RWPE2 (cell line): ENCODE measurements at regions not wholly inside any gene's neighbourhood (a gene's known extent, or its start where the extent isn't known, plus 50 kb on each side); places are given as distances from the start of the nearest gene placed in this dataset.

Experiments used
- ATAC-seq: fragments of 200-7000 bp; cut with Tn5 transposase; 3 replicates; pipeline ENCODE4 v1.9.1; 2021; ENCODE audit warnings: low read depth
- DNase-seq: peaks from one replicate; pipeline ENCODE4 v3.0.0-alpha.2; 2020; ENCODE audit warnings: low spot score
- H3K27ac ChIP-seq: fragments of 450-650 bp; 2 replicates; pipeline ENCODE4 v1.5.1; 2017; ENCODE audit warnings: mild to moderate bottlenecking; ENCODE audit not compliant: poor library complexity, severe bottlenecking
- H3K27me3 ChIP-seq: fragments of 250-450 bp; sonication (Bioruptor Pico); 2 replicates; pipeline ENCODE4 v1.5.1; 2021; ENCODE audit warnings: mild to moderate bottlenecking, moderate library complexity; ENCODE audit not compliant: insufficient read depth, poor library complexity, severe bottlenecking
- H3K36me3 ChIP-seq: fragments of 250-450 bp; sonication (Bioruptor Pico); 2 replicates; pipeline ENCODE4 v1.5.1; 2020; ENCODE audit warnings: low read depth, mild to moderate bottlenecking, moderate library complexity
- H3K4me1 ChIP-seq: fragments of 250-450 bp; sonication (Bioruptor Pico); 2 replicates; pipeline ENCODE4 v1.5.1; 2021; ENCODE audit warnings: mild to moderate bottlenecking, moderate library complexity; ENCODE audit not compliant: insufficient read depth, poor library complexity, severe bottlenecking
- H3K4me3 ChIP-seq: fragments of 250-450 bp; sonication (Bioruptor Pico); 2 replicates; pipeline ENCODE4 v1.5.1; 2021; ENCODE audit warnings: mild to moderate bottlenecking, moderate library complexity; ENCODE audit not compliant: severe bottlenecking
- H3K9me3 ChIP-seq: fragments of 250-450 bp; sonication (Bioruptor Pico); 2 replicates; pipeline ENCODE4 v1.5.1; 2021; ENCODE audit warnings: mild to moderate bottlenecking, moderate library complexity; ENCODE audit not compliant: severe bottlenecking
- CTCF ChIP-seq: fragments of 450-650 bp; IDR thresholded peaks from one replicate; pipeline ENCODE4 v1.5.1; 2017; ENCODE audit warnings: mild to moderate bottlenecking, moderate library complexity; ENCODE audit not compliant: poor library complexity, severe bottlenecking

GRCh38 chr18:59818769-59819168 lies 81.0 kb upstream of the PMAIP1 start:
- H3K4me3 ChIP-seq = no peak overlapping the region
- H3K36me3 ChIP-seq = no peaks in the 10 kb centered on the region
- H3K4me1 ChIP-seq = no peaks in the 10 kb centered on the region
- no peak for ATAC-seq
- H3K27ac ChIP-seq = no peak overlapping the region
- no peaks in the 10 kb centered on the region for H3K27me3 ChIP-seq
- TF ChIP-seq CTCF = no peak
- H3K9me3 ChIP-seq = no peaks in the 10 kb centered on the region
- DNase-seq = no peak

- TF ChIP-seq CTCF = no peak
- no peak for DNase-seq
- no peaks in the 10 kb centered on the region for H3K27me3 ChIP-seq
- no peaks in the 10 kb centered on the region for H3K36me3 ChIP-seq
- no peak overlapping the region for H3K4me3 ChIP-seq
- no peaks in the 10 kb centered on the region for H3K9me3 ChIP-seq
- H3K4me1 ChIP-seq = no peaks in the 10 kb centered on the region
- peak; percentile 79; the same call in 2 of the 3 replicates for ATAC-seq
- H3K27ac ChIP-seq = no peak overlapping the region
These were observed 84.9 kb upstream of the PMAIP1 start for GRCh38 chr18:59814891-59815290.

GRCh38 chr18:59813942-59814341 lies 85.9 kb upstream of the PMAIP1 start:
- TF ChIP-seq CTCF = no peak
- no peaks in the 10 kb centered on the region for H3K9me3 ChIP-seq
- no peaks in the 10 kb centered on the region for H3K4me1 ChIP-seq
- H3K27me3 ChIP-seq = no peaks in the 10 kb centered on the region
- H3K4me3 ChIP-seq = no peak overlapping the region
- ATAC-seq (no peak), DNase-seq (no peak)
- H3K36me3 ChIP-seq = no peaks in the 10 kb centered on the region
- H3K27ac ChIP-seq = no peak overlapping the region

GRCh38 chr18:59810735-59811520 lies 88.9 kb upstream of the PMAIP1 start:
- Histone ChIP-seq H3K36me3 (no peaks in the 10 kb centered on the region), H3K27me3 (no peaks in the 10 kb centered on the region), H3K9me3 (no peaks in the 10 kb centered on the region), H3K4me3 (no peak overlapping the region), H3K27ac (no peak overlapping the region), H3K4me1 (no peaks in the 10 kb centered on the region)
- DNase-seq (no peak), ATAC-seq (no peak)
- TF ChIP-seq CTCF = no peak

GRCh38 chr18:59810183-59810582 lies 89.6 kb upstream of the PMAIP1 start:
- Histone ChIP-seq H3K9me3 (no peaks in the 10 kb centered on the region), H3K36me3 (no peaks in the 10 kb centered on the region), H3K27me3 (no peaks in the 10 kb centered on the region), H3K27ac (no peak overlapping the region), H3K4me3 (no peak overlapping the region), H3K4me1 (no peaks in the 10 kb centered on the region)
- no peak for ATAC-seq
- DNase-seq = no peak
- no peak for TF ChIP-seq CTCF
